Activated naive CD4-positive, alpha-beta T cell treated with anti-CD3 and anti-CD28 coated beads, Interleukin-2, amount 50 U/mL, for 72 hours (primary cell): ENCODE measurements at regions not wholly inside any gene's neighbourhood (a gene's known extent, or its start where the extent isn't known, plus 50 kb on each side); places are given as distances from the start of the nearest gene placed in this dataset.
A peak's percentile ranks its signal among the peaks of the same experiment; 100 is the strongest.
"Not testable (repeated sequence)": the region's sequence is repeated elsewhere in the genome, so short reads cannot be mapped to it uniquely, and the experiment has no call there.

Source experiments
- ATAC-seq, 2 donors: fragments of 150-1000 bp; cut with Tn5 transposase; 2 replicates each; pipeline ENCODE4 v1.10.0; 2021; ENCODE audit warnings: mild to moderate bottlenecking in 2 of 2, moderate library complexity in 2 of 2
- DNase-seq, 2 donors: peaks; one replicate each; pipeline ENCODE4 v3.0.0; 2021 to 2022; ENCODE audit warnings: low spot score in 2 of 2
- H3K27ac Mint-ChIP-seq, 2 donors: one replicate each; pipeline ENCODE4 v1.8.0; 2022; ENCODE audit warnings: mild to moderate bottlenecking in 2 of 2, mixed read lengths in 2 of 2
- H3K36me3 Mint-ChIP-seq, 2 donors: one replicate each; pipeline ENCODE4 v1.8.0; 2022; ENCODE audit warnings: mixed read lengths in 2 of 2
- H3K9me3 Mint-ChIP-seq, 2 donors: one replicate each; pipeline ENCODE4 v1.8.0; 2022; ENCODE audit warnings: mixed read lengths in 2 of 2

DNA sequence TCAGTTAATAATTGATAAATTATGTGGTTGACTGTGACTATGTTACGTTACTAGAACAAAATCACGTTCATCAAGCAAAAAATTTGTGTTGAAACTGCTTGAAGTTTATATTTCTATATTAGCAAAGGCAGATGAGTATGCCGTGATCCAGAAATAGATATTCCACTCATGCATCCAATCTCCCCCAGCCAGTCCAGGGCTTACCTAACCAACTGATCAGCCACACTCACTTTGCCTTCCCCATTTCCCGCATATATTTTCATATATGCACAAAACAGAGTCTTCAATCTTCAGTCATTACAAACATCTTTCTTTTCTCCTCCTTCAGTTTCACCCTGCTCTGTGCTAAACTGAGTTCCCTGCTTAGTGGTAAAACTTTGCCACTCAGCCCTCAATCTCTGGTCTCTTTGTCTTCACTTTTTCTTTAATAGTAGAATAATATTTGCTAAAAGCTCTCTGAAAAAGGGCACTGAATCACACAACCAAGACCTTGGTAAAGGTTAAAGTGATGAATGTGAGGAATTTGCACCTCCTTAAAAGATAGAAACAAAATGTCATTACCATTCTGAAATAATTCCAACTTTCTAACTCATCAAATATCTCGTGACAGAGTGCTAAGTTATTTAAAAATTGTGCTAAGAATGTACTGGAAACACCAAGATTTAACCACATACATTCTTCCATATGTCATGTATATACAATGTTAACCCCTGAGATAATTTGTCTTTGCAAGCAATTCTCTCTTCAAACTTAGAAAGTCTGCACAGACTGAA is 893.2 kb upstream of the CRIM1 start:
- Mint-ChIP-seq H3K27ac (no peak overlapping the region), H3K9me3 (no peaks in the 10 kb centered on the region), H3K36me3 (no peaks in the 10 kb centered on the region)
- ATAC-seq (no peak), DNase-seq (no peak)

- no peaks in the 10 kb centered on the region for H3K9me3 Mint-ChIP-seq
- no peak overlapping the region for H3K27ac Mint-ChIP-seq
- no peaks in the 10 kb centered on the region for H3K36me3 Mint-ChIP-seq
- no peak for DNase-seq
- ATAC-seq: no peak
These were observed 894.2 kb upstream of the CRIM1 start for GRCh38 chr2:35461406-35461805.

DNA sequence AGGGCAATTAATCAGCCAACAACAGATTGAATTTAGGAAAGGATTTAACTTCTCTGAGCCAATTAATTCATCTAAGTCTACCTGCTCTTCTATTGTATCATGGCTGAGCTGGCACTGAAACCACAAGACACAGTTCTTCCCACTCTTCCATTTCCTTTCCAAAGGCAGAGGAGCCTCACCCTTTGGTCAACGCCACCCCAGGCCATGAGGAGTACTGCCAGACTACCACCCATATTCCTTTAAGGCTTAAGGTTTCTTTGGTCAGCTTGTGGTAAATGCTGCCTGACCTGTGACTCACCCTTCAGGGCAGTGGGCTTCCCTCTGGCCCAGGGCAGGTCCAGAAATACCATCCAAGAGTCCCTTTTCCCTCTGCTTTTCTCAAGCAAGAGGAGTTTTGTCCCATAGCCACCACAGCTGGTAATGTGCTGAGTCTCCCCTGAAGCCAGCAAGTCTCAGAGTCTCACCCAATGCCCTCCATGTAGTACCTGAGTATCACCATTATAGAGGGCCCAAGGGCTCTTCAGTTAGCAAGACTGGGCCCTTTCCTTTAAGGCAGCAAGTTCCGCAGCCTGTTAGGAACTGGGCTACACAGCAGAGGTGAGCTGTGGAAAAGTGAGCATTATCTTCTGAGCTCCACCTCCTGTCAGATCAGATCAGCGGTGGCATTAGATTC is 900.5 kb upstream of the CRIM1 start:
- no peak for ATAC-seq
- no peaks in the 10 kb centered on the region for H3K36me3 Mint-ChIP-seq
- H3K27ac Mint-ChIP-seq: no peak overlapping the region
- H3K9me3 Mint-ChIP-seq: no peaks in the 10 kb centered on the region
- DNase-seq: no peak

DNA sequence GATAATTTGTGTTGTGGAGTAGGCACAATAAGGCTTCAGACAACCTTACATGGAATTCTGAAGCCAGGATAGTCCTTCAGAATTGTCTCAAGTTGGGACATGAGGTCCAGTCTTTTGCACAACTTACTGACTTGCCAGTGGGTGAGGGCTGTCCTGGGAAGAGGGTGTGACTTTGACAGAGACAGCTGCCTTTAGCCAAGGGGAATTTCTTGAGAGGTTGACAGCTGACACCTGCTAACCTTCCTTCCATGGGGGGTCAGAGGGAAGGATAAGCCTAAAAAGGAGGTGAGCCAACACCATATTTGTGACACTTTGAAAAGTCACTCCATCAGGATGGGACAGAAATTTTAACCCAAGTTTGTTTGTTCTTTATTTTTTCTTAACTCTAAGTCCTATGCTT is 907.8 kb upstream of the CRIM1 start:
- no peaks in the 10 kb centered on the region for H3K9me3 Mint-ChIP-seq
- H3K27ac Mint-ChIP-seq: no peak overlapping the region
- ATAC-seq (no peak), DNase-seq (no peak)
- H3K36me3 Mint-ChIP-seq: no peaks in the 10 kb centered on the region

GRCh38 chr2:35447215-35447614 is 908.4 kb upstream of the CRIM1 start:
- DNase-seq: no peak
- Mint-ChIP-seq H3K36me3 (no peaks in the 10 kb centered on the region), H3K9me3 (no peaks in the 10 kb centered on the region), H3K27ac (no peak overlapping the region)
- no peak for ATAC-seq

DNA sequence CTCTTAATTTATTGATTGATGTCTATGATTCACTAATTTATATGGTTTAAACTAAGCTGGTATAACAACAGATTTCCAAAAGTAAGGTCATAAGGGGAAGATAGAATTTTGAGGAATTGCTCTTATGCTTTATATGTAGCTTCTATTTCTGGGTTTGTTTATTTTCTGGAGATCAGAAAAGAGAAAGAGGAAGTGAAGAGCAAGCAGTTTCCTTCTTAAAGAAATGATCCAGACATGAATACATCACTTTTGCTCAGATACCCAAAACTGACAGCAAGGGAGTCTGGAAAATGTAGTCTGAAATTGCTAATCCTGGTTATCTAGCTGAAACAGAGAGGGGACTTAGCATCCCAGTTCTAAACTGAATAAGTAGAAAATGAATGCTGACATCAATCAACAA is 912.5 kb upstream of the CRIM1 start:
- H3K9me3 Mint-ChIP-seq: peaks cover 0 to 5% of the 10 kb centered on the region in 2 donors
- DNase-seq (no peak), ATAC-seq (no peak)
- H3K36me3 Mint-ChIP-seq: no peaks in the 10 kb centered on the region
- no peak overlapping the region for H3K27ac Mint-ChIP-seq

DNA sequence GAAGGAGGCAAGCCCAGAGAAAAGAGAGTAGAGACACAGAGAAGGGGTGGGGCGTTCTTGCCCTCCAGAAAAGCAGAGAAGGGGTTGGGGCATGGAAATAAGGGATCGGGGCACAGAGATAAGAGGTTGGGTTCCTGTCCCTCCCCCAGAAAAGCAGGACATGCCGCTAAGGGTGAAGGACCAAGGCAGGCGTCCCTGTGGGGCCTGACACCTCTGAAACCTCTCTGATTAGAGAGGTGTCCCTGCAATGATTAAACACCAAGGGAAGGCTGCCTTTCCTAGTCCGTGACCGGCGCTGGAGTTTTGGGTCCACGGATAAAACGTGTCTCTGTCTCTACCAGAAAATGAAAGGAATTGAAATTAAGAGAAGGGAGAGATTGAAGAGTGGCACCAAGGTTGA is 914.0 kb upstream of the CRIM1 start:
- not testable (repeated sequence) for H3K27ac Mint-ChIP-seq, ATAC-seq, DNase-seq, H3K36me3 Mint-ChIP-seq, H3K9me3 Mint-ChIP-seq

DNA sequence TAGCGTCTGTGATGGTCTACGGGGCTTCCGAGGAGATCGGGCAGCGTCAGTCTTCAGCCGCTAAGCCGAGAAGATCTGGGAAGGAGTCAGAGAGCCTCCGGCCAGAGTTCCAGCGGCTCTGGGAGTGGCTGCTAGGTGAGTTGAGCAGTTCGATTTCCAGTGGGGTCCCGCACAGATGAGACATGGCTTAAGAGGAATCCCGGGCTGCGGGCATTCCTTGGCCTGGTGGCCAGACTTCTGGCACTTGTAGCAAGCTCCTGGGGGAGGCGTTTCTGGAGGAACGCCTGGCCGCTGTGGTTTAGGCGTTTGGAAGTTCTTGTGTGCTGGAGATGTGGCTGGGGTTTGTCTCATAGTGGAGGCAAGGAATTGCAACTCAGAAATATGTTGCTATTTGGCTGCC is 915.3 kb upstream of the CRIM1 start:
- not testable (repeated sequence) for ATAC-seq, H3K9me3 Mint-ChIP-seq, H3K36me3 Mint-ChIP-seq, DNase-seq, H3K27ac Mint-ChIP-seq

GRCh38 chr2:35436893-35437292 is 918.7 kb upstream of the CRIM1 start:
- not testable (repeated sequence) for DNase-seq, H3K36me3 Mint-ChIP-seq, ATAC-seq, H3K27ac Mint-ChIP-seq, H3K9me3 Mint-ChIP-seq

GRCh38 chr2:35428548-35428947 is 927.0 kb upstream of the CRIM1 start:
- DNase-seq (peak in 1 of 2 donors; percentile 10), ATAC-seq (no peak)
- no peaks in the 10 kb centered on the region for H3K36me3 Mint-ChIP-seq
- H3K9me3 Mint-ChIP-seq: peaks cover under 1 to 7% of the 10 kb centered on the region in 2 donors
- H3K27ac Mint-ChIP-seq: no peak overlapping the region

DNA sequence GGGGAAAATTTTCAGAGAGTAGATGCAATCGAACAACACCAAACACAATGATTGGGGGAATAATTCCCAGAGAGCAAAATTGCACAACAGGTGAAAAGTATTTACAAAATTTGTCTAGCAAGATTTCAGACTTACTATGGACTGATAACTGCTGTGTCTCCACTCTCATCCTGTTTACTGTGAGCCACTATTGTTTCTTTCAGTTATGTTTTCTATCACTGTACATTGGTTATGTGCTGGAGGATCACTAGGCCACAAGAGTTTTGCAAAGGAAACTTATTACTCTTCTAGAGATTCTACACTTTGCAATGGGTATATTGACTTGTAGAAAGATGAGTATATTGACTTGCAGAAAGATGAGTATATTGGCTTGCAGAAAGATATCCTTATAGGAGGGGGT is 934.1 kb upstream of the CRIM1 start:
- no peak for ATAC-seq
- Mint-ChIP-seq H3K36me3 (no peaks in the 10 kb centered on the region), H3K27ac (no peak overlapping the region), H3K9me3 (peaks cover 4 to 13% of the 10 kb centered on the region in 2 donors)
- no peak for DNase-seq

GRCh38 chr2:35417293-35417692 is 938.3 kb upstream of the CRIM1 start:
- ATAC-seq (no peak), DNase-seq (no peak)
- Mint-ChIP-seq H3K9me3 (peaks cover 3 to 4% of the 10 kb centered on the region in 2 donors), H3K27ac (no peak overlapping the region), H3K36me3 (no peaks in the 10 kb centered on the region)

DNA sequence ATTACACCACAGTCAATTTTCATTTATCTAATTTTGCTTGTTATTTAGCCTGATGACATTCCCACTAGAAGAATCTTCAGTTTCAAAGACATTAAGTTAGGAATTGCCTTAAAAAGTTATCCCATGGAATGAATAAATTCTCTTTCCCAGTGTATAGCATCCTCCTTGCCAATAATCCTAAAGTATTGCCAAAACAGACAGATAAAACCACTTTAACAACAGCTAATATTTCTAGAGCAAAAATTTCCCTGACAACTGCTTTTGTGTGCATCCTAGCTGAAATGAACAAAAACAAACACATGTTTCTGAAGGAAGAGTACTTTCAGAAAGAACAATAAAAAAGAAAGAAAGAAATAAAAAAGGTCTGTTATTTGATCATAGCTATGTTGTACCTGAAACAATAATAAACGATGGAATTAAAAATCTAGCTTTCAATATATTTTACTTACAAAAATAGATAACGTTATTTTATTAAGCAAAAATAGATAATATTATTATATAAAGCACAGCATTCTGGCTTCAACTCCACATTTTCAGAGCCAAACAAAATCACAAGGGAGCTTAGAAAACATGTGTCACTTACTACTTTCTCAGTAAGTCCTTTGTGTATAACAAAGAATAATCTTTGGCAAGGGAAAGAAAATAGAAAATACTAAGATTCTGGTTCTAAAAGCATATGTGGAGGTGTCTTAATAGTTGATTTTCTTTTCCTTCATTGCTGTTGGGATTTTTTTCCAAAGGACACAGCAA is 939.0 kb upstream of the CRIM1 start:
- no peak overlapping the region for H3K27ac Mint-ChIP-seq
- no peaks in the 10 kb centered on the region for H3K36me3 Mint-ChIP-seq
- peaks cover 3 to 4% of the 10 kb centered on the region in 2 donors for H3K9me3 Mint-ChIP-seq
- DNase-seq (no peak), ATAC-seq (no peak)

GRCh38 chr2:35415942-35416341 is 939.6 kb upstream of the CRIM1 start:
- DNase-seq (no peak), ATAC-seq (no peak)
- H3K27ac Mint-ChIP-seq: no peak overlapping the region
- peaks cover 3 to 4% of the 10 kb centered on the region in 2 donors for H3K9me3 Mint-ChIP-seq
- H3K36me3 Mint-ChIP-seq: no peaks in the 10 kb centered on the region

GRCh38 chr2:35415282-35415681 is 940.3 kb upstream of the CRIM1 start:
- H3K9me3 Mint-ChIP-seq: peaks cover 3 to 4% of the 10 kb centered on the region in 2 donors
- no peak overlapping the region for H3K27ac Mint-ChIP-seq
- no peaks in the 10 kb centered on the region for H3K36me3 Mint-ChIP-seq
- DNase-seq: no peak
- no peak for ATAC-seq

GRCh38 chr2:35410431-35411061 is 945.0 kb upstream of the CRIM1 start:
- DNase-seq (peak in 1 of 2 donors; percentile 69), ATAC-seq (no peak)
- no peak overlapping the region for H3K27ac Mint-ChIP-seq
- H3K36me3 Mint-ChIP-seq: no peaks in the 10 kb centered on the region
- no peaks in the 10 kb centered on the region for H3K9me3 Mint-ChIP-seq

GRCh38 chr2:35409762-35410161 is 945.8 kb upstream of the CRIM1 start:
- no peak overlapping the region for H3K27ac Mint-ChIP-seq
- no peaks in the 10 kb centered on the region for H3K36me3 Mint-ChIP-seq
- DNase-seq (no peak), ATAC-seq (no peak)
- H3K9me3 Mint-ChIP-seq: no peaks in the 10 kb centered on the region
